H1 (cell line): ENCODE measurements at regions not wholly inside any gene's neighbourhood (a gene's known extent, or its start where the extent isn't known, plus 50 kb on each side); places are given as distances from the start of the nearest gene placed in this dataset.

ENCODE experiments used
- CTCF ChIA-PET: fragments of 300-600 bp; sonication (Branson Sonifier 250); formaldehyde crosslinking; loops from one replicate; lab custom pipeline; 2021; ENCODE audit not compliant: partially characterized antibody; lab: Charles Lee
- POLR2A ChIA-PET: fragments of 300-600 bp; sonication (Branson Sonifier 250); formaldehyde crosslinking; loops from one replicate; lab custom pipeline; 2021; ENCODE audit warnings: inconsistent platforms; ENCODE audit not compliant: partially characterized antibody; lab: Charles Lee
- DNase-seq, 2 experiments: peaks; one replicate each; pipeline versions ENCODE4 v3.0.0 to v3.0.0-alpha.2; 2010 to 2022; ENCODE audit warnings: low spot score in 2 of 2, low read depth in 1 of 2, mixed read lengths in 1 of 2
- FAIRE-seq: peaks from 2 replicates; lab custom pipeline; 2011; peaks lifted over from hg19 to GRCh38; lab: Jason Lieb, UNC
- H2AFZ ChIP-seq: 2 replicates; pipeline ENCODE4 v1.8.1; 2012; ENCODE audit warnings: low read length, inconsistent platforms
- H2AK5ac ChIP-seq: 2 replicates; pipeline ENCODE4 v1.6.1; 2013; ENCODE audit warnings: low read depth, low read length
- H2BK120ac ChIP-seq: replicated peaks from 2 replicates; pipeline ENCODE3; 2013; ENCODE audit warnings: low read depth, low read length, inconsistent platforms
- H2BK12ac ChIP-seq: 2 replicates; pipeline ENCODE4 v1.6.1; 2013; ENCODE audit warnings: low read depth, low read length
- H2BK15ac ChIP-seq: 2 replicates; pipeline ENCODE4 v1.6.1; 2013; ENCODE audit warnings: low read length
- H2BK20ac ChIP-seq: 2 replicates; pipeline ENCODE4 v1.6.1; 2013; ENCODE audit warnings: low read length
- H2BK5ac ChIP-seq: 2 replicates; pipeline ENCODE4 v1.6.1; 2013; ENCODE audit warnings: low read depth, low read length
- H3K14ac ChIP-seq: 2 replicates; pipeline ENCODE4 v1.6.1; 2013; ENCODE audit warnings: inconsistent platforms; ENCODE audit not compliant: insufficient read length
- H3K18ac ChIP-seq: 2 replicates; pipeline ENCODE4 v1.6.1; 2013; ENCODE audit warnings: low read length; ENCODE audit errors: extremely low read depth
- H3K23ac ChIP-seq: 2 replicates; pipeline ENCODE4 v1.6.1; 2013; ENCODE audit warnings: inconsistent platforms; ENCODE audit not compliant: insufficient read length
- H3K23me2 ChIP-seq: 2 replicates; pipeline ENCODE4 v1.6.1; 2013; ENCODE audit warnings: low read depth, low read length
- H3K27ac ChIP-seq: 2 replicates; pipeline ENCODE4 v1.6.1; 2011; ENCODE audit warnings: low read depth, low read length, inconsistent platforms
- H3K27me3 ChIP-seq, 4 experiments: replicated peaks in 1 of 4; 1 replicate in 1 of 4; 2 replicates in 3 of 4; pipeline versions ENCODE4 v1.6.1 to v1.8.1; 2011 to 2013; ENCODE audit warnings: low read length in 3 of 4, mild to moderate bottlenecking in 3 of 4, inconsistent platforms in 2 of 4, mixed read lengths in 2 of 4, moderate library complexity in 1 of 4; ENCODE audit not compliant: control insufficient read depth in 3 of 4, insufficient read depth in 3 of 4; ENCODE audit errors: extremely low read depth in 1 of 4
- H3K36me3 ChIP-seq, 4 experiments: 2 replicates each; pipeline versions ENCODE4 v1.6.1 to v1.8.1; 2011 to 2013; ENCODE audit warnings: mild to moderate bottlenecking in 4 of 4, low read length in 3 of 4, moderate library complexity in 2 of 4, control low read depth in 1 of 4, inconsistent platforms in 1 of 4; ENCODE audit not compliant: insufficient read depth in 4 of 4, control insufficient read depth in 2 of 4
- H3K4ac ChIP-seq: replicated peaks from 2 replicates; pipeline ENCODE3; 2013; ENCODE audit warnings: low read length, low read depth, mixed read lengths, inconsistent platforms; ENCODE audit not compliant: insufficient read length
- H3K4me1 ChIP-seq, 4 experiments: replicated peaks in 1 of 4; 1 replicate in 1 of 4; 2 replicates in 3 of 4; pipeline versions ENCODE4 v1.6.1 to v1.8.1; 2011 to 2013; ENCODE audit warnings: low read length in 3 of 4, inconsistent platforms in 2 of 4, mixed read lengths in 1 of 4; ENCODE audit not compliant: insufficient read depth in 4 of 4, control insufficient read depth in 3 of 4
- H3K4me2 ChIP-seq, 2 experiments: 2 replicates each; pipeline versions ENCODE4 v1.6.1 to v1.8.1; 2011 to 2013; ENCODE audit warnings: low read depth in 2 of 2, low read length in 2 of 2, control low read depth in 1 of 2, inconsistent platforms in 1 of 2, mild to moderate bottlenecking in 1 of 2; ENCODE audit not compliant: insufficient read depth in 1 of 2
- H3K4me3 ChIP-seq, 4 experiments: fragments of 200-600, 300-600 bp in 1 of 4; sonication (generic), shearing (Covaris generic), sonication (Bioruptor Twin) in 1 of 4; 2 replicates each; pipeline versions ENCODE4 v1.5.1 to v1.8.1; 2011 to 2016; ENCODE audit warnings: low read length in 4 of 4, low read depth in 3 of 4, control low read depth in 2 of 4, inconsistent platforms in 2 of 4, mild to moderate bottlenecking in 2 of 4, mixed read lengths in 1 of 4, moderate library complexity in 1 of 4; ENCODE audit not compliant: insufficient read depth in 2 of 4; ENCODE audit errors: extremely low read depth in 1 of 4
- H3K56ac ChIP-seq: replicated peaks from 2 replicates; pipeline ENCODE3; 2013; ENCODE audit warnings: low read depth, mild to moderate bottlenecking, mixed read lengths, low read length, inconsistent platforms; ENCODE audit not compliant: insufficient read length
- H3K79me1 ChIP-seq: 2 replicates; pipeline ENCODE4 v1.6.1; 2013; ENCODE audit warnings: low read depth, low read length, control low read depth
- H3K79me2 ChIP-seq, 2 experiments: 2 replicates each; pipeline versions ENCODE4 v1.6.1 to v1.8.1; 2012 to 2013; ENCODE audit warnings: low read length in 2 of 2, mild to moderate bottlenecking in 2 of 2, inconsistent platforms in 1 of 2; ENCODE audit not compliant: insufficient read depth in 2 of 2, control insufficient read depth in 1 of 2
- H3K9ac ChIP-seq, 4 experiments: replicated peaks in 1 of 4; 1 replicate in 1 of 4; 2 replicates in 3 of 4; pipeline versions ENCODE4 v1.6.1 to v1.8.1; 2011 to 2013; ENCODE audit warnings: low read depth in 3 of 4, low read length in 3 of 4, control low read depth in 2 of 4, mild to moderate bottlenecking in 2 of 4, moderate library complexity in 2 of 4, inconsistent platforms in 1 of 4; ENCODE audit errors: extremely low read depth in 1 of 4
- H3K9me3 ChIP-seq, 2 experiments: 2 replicates each; pipeline versions ENCODE4 v1.6.1 to v1.8.1; 2012 to 2013; ENCODE audit warnings: mild to moderate bottlenecking in 2 of 2, moderate library complexity in 2 of 2, control low read depth in 1 of 2, inconsistent platforms in 1 of 2, low read depth in 1 of 2, low read length in 1 of 2, mixed read lengths in 1 of 2; ENCODE audit not compliant: insufficient read depth in 2 of 2
- H4K20me1 ChIP-seq, 2 experiments: replicated peaks in 1 of 2; 2 replicates each; pipeline versions ENCODE3 to v1.8.1; 2011 to 2013; ENCODE audit warnings: inconsistent platforms in 2 of 2, low read length in 2 of 2, mild to moderate bottlenecking in 1 of 2; ENCODE audit not compliant: insufficient read depth in 2 of 2, control insufficient read depth in 1 of 2
- H4K5ac ChIP-seq: 2 replicates; pipeline ENCODE4 v1.6.1; 2013; ENCODE audit warnings: low read length, low read depth, mixed read lengths, inconsistent platforms; ENCODE audit not compliant: insufficient read length
- H4K8ac ChIP-seq: 2 replicates; pipeline ENCODE4 v1.8.0; 2013; ENCODE audit warnings: mild to moderate bottlenecking, moderate library complexity, low read length, inconsistent platforms; ENCODE audit not compliant: insufficient read depth; ENCODE audit errors: extremely low read depth
- H4K91ac ChIP-seq: replicated peaks from 2 replicates; pipeline ENCODE3; 2013; ENCODE audit warnings: low read length, mixed read lengths, inconsistent platforms; ENCODE audit not compliant: insufficient read length
- CBX5 ChIP-seq: fragments of 300-800, 300-1000 bp; sonication (generic); IDR thresholded peaks from 2 replicates; pipeline ENCODE4 v1.7.1; 2016; ENCODE audit warnings: antibody characterized with exemption, low read length, low read depth
- CEBPB ChIP-seq: IDR thresholded peaks from 2 replicates; pipeline ENCODE4 v1.6.1; 2012; ENCODE audit warnings: low read depth, low read length
- CHD2 ChIP-seq: IDR thresholded peaks from 2 replicates; pipeline ENCODE4 v1.6.1; 2012; ENCODE audit warnings: low read length, improper control_type of control experiment
- CTBP2 ChIP-seq: IDR thresholded peaks from 2 replicates; pipeline ENCODE4 v1.7.0; 2011; ENCODE audit warnings: borderline replicate concordance, mild to moderate bottlenecking, moderate library complexity, mixed read lengths, low read length; ENCODE audit not compliant: insufficient read depth, insufficient read length
- EZH2 ChIP-seq: fragments of 200-600 bp; sonication (generic); IDR thresholded peaks from 2 replicates; pipeline ENCODE4 v1.7.1; 2012; ENCODE audit warnings: low read depth, mild to moderate bottlenecking, moderate library complexity, low read length, inconsistent platforms; ENCODE audit not compliant: severe bottlenecking
- GTF2F1 ChIP-seq: IDR thresholded peaks from 2 replicates; pipeline ENCODE4 v1.6.1; 2012; ENCODE audit warnings: low read depth, low read length, improper control_type of control experiment, borderline replicate concordance
- JUND ChIP-seq: IDR thresholded peaks from 2 replicates; pipeline ENCODE4 v1.6.1; 2011; ENCODE audit warnings: mild to moderate bottlenecking, improper control_type of control experiment, low read length
- KDM5A ChIP-seq: fragments of 200-600 bp; IDR thresholded peaks from 2 replicates; pipeline ENCODE4 v1.7.1; 2012; ENCODE audit warnings: mild to moderate bottlenecking, low read length, inconsistent platforms, mixed read lengths
- NANOG ChIP-seq: IDR thresholded peaks from 2 replicates; pipeline ENCODE4 v1.6.1; 2011; ENCODE audit warnings: low read length, low read depth, mild to moderate bottlenecking, inconsistent platforms; ENCODE audit not compliant: insufficient read depth, poor library complexity, severe bottlenecking
- RAD21 ChIP-seq, 2 experiments: IDR thresholded peaks in 1 of 2; conservative IDR thresholded peaks in 1 of 2; 2 replicates each; pipeline ENCODE4 v1.6.1; 2011; ENCODE audit warnings: low read depth in 2 of 2, low read length in 2 of 2, improper control_type of control experiment in 1 of 2, inconsistent platforms in 1 of 2, mild to moderate bottlenecking in 1 of 2, moderate library complexity in 1 of 2
- SIN3A ChIP-seq, 2 experiments: IDR thresholded peaks in 1 of 2; conservative IDR thresholded peaks in 1 of 2; 2 replicates each; pipeline ENCODE4 v1.6.1; 2011 to 2012; ENCODE audit warnings: low read length in 2 of 2, improper control_type of control experiment in 1 of 2, low read depth in 1 of 2, mild to moderate bottlenecking in 1 of 2
- SP4 ChIP-seq: IDR thresholded peaks from 2 replicates; pipeline ENCODE4 v1.6.1; 2012; ENCODE audit warnings: low read length, inconsistent platforms
- SRF ChIP-seq: IDR thresholded peaks from 2 replicates; pipeline ENCODE4 v1.6.1; 2011; ENCODE audit warnings: mild to moderate bottlenecking, low read depth, low read length, moderate library complexity
- WGBS, 2 experiments: shearing (Covaris generic) in 1 of 2; methylation state at CpG; one replicate each; pipeline versions ENCODE4 v1.1.6 to v1.1.7; 2013 to 2015; ENCODE audit warnings: low lambda C conversion rate in 2 of 2, mixed read lengths in 2 of 2, inconsistent platforms in 1 of 2, low coverage in 1 of 2, missing lambda C conversion rate in 1 of 2; ENCODE audit not compliant: insufficient replicate concordance in 2 of 2, insufficient coverage in 1 of 2, insufficient read length in 1 of 2; ENCODE audit errors: extremely low coverage in 1 of 2, missing lambda C conversion rate in 1 of 2; 5-methylcytosine and 5-hydroxymethylcytosine counted together
- TF ChIP-seq, protein P1 (sequence below): IDR thresholded peaks from 2 replicates; pipeline ENCODE4 v1.6.1; 2011; ENCODE audit warnings: low read depth, mild to moderate bottlenecking, low read length; ENCODE audit not compliant: insufficient read depth

DNA sequence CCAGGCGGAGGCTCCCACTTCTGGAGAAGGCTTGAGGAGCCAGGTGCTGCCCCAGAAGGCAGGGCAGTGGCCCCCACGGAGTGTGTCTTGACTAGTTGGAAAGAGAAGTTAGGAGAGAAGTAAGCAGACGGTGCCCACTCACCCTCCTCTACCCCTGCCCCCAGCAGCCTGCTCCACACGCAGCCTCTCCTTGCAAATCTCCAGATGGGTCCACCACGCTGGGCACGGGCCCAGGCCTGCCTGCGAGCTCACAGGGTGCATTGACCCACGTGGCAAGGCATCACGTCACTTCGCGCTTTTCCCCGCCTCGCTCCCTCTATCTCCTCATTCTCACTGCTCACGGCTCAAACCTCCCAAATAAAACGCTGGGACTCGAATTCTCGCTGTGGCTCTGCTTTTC is 71.8 kb upstream of the RAB12 start:
- Histone ChIP-seq H3K23ac (no peak overlapping the region), H3K79me1 (no peaks in the 10 kb centered on the region), H2BK12ac (no peak overlapping the region), H3K4ac (no peak overlapping the region), H3K27ac (no peak overlapping the region), H4K8ac (no peak overlapping the region), H2AK5ac (no peak overlapping the region), H4K20me1 (no peaks in the 10 kb centered on the region), H3K36me3 (no peaks in the 10 kb centered on the region), H3K79me2 (no peaks in the 10 kb centered on the region), H2BK5ac (no peak overlapping the region), H4K5ac (no peak overlapping the region), H3K23me2 (no peaks in the 10 kb centered on the region), H3K4me3 (no peak overlapping the region), H2AFZ (0 out of 2 replicates have a peak overlapping the region, but pooled peaks have one; percentile 11), H3K27me3 (no peaks in the 10 kb centered on the region), H3K14ac (no peak overlapping the region), H3K4me2 (no peak overlapping the region), H3K9me3 (no peaks in the 10 kb centered on the region), H3K18ac (no peak overlapping the region), H3K4me1 (no peaks in the 10 kb centered on the region; a peak in 1 of 7 replicates), H4K91ac (no peak overlapping the region), H2BK20ac (no peak overlapping the region), H3K9ac (no peak overlapping the region), H2BK120ac (no peak overlapping the region), H3K56ac (no peak overlapping the region), H2BK15ac (no peak overlapping the region)
- DNase-seq (peak in 1 of 2 experiments; percentile 40), FAIRE-seq (no peak)
- ChIA-PET POLR2A (interaction anchor here (1.2 kb wide), 1 partner anchor 9 kb away, joined by 3 read pairs; no protein-coding TSS in a partner anchor), CTCF (no interaction called here)
- 86% methylated on average over 17 of the region's 17 CpGs; no CpG with 5 or more reads in 1 of the 2 experiments for WGBS, 2 experiments
- no peak for TF ChIP-seq CTBP2
- TF ChIP-seq CHD2, result no peak
- no peak for TF ChIP-seq CBX5
- TF ChIP-seq RAD21 (IDR thresholded peaks at IDR 0.05 in 1 of 2, conservative IDR thresholded peaks at IDR 0.05 in 1 of 2; ENCODE audit: low read depth in 2 of 2, low read length in 2 of 2), result no peak
- TF ChIP-seq SIN3A (conservative IDR thresholded peaks at IDR 0.05 in 1 of 2, IDR thresholded peaks at IDR 0.05 in 1 of 2; ENCODE audit: low read depth in 1 of 2, low read length in 2 of 2), result no peak
- TF ChIP-seq, protein P1, sequence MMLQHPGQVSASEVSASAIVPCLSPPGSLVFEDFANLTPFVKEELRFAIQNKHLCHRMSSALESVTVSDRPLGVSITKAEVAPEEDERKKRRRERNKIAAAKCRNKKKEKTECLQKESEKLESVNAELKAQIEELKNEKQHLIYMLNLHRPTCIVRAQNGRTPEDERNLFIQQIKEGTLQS, result no peak
- TF ChIP-seq JUND, result no peak
- TF ChIP-seq SRF, result no peak
- no peak for TF ChIP-seq CEBPB
- TF ChIP-seq NANOG, result no peak
- no peak for TF ChIP-seq SP4
- TF ChIP-seq KDM5A, result no peak
- TF ChIP-seq EZH2, result no peak
- TF ChIP-seq GTF2F1, result no peak
